HepG2 (cell line): ENCODE measurements at regions not wholly inside any gene's neighbourhood (a gene's known extent, or its start where the extent isn't known, plus 50 kb on each side); places are given as distances from the start of the nearest gene placed in this dataset.
A peak's percentile ranks its signal among the peaks of the same experiment; 100 is the strongest.

Source experiments
- ATAC-seq: fragments of 200-7000 bp; cut with Tn5 transposase; 3 replicates; pipeline ENCODE4 v1.9.1; 2020; ENCODE audit warnings: mild to moderate bottlenecking, moderate library complexity
- BruUV-seq: library from RNA; stranded (reverse); fragments of 400-500 nt; replicated peaks from 2 replicates; lab custom pipeline; 2021; lab: Mats Ljungman, UMichigan
- CTCF ChIA-PET: fragments of 300-600 bp; formaldehyde crosslinking; extraction: SDS; loops from one replicate; lab custom pipeline; 2021; ENCODE audit warnings: low total read pairs, inconsistent platforms, low intra/inter-chr PET ratio; lab: Yijun Ruan, JAX
- POLR2A ChIA-PET: fragments of 350-600 bp; sonication (Branson Sonifier 250); formaldehyde crosslinking; loops from one replicate; lab custom pipeline; 2020; ENCODE audit warnings: antibody characterized with exemption, inconsistent platforms; lab: Yijun Ruan, JAX
- DNase-seq: peaks from one replicate; pipeline ENCODE4 v3.0.0-alpha.2; 2015; ENCODE audit warnings: low spot score
- FAIRE-seq: peaks from 3 replicates; lab custom pipeline; 2011; peaks lifted over from hg19 to GRCh38; lab: Jason Lieb, UNC
- H2AFZ ChIP-seq: one replicate; pipeline ENCODE4 v1.6.1; 2011; ENCODE audit warnings: low read length, inconsistent platforms
- H3K27ac ChIP-seq: fragments of 300-600 bp; 3 replicates; pipeline ENCODE4 v1.8.0; 2011; ENCODE audit warnings: mixed run types, mild to moderate bottlenecking, mixed read lengths, low read length, inconsistent platforms; ENCODE audit not compliant: insufficient read depth; ENCODE audit errors: extremely low read length
- H3K27me3 ChIP-seq, 2 experiments: fragments of 200-600 bp in 1 of 2; 2 replicates in 1 of 2; 3 replicates in 1 of 2; pipeline versions ENCODE4 v1.6.0 to v1.8.0; 2011; ENCODE audit warnings: low read length in 2 of 2, mild to moderate bottlenecking in 2 of 2, moderate library complexity in 2 of 2, inconsistent platforms in 1 of 2; ENCODE audit not compliant: insufficient read depth in 2 of 2, control insufficient read depth in 1 of 2
- H3K36me3 ChIP-seq, 2 experiments: fragments of 200-600 bp in 1 of 2; replicated peaks in 1 of 2; 2 replicates in 1 of 2; 3 replicates in 1 of 2; pipeline versions ENCODE4 v1.5.1 to v1.8.0; 2011; ENCODE audit warnings: low read length in 2 of 2, inconsistent platforms in 1 of 2; ENCODE audit not compliant: insufficient read depth in 2 of 2, control insufficient read depth in 1 of 2
- H3K4me1 ChIP-seq: 2 replicates; pipeline ENCODE4 v1.5.1; 2012; ENCODE audit warnings: low read length, inconsistent platforms; ENCODE audit not compliant: insufficient read depth
- H3K4me2 ChIP-seq: 2 replicates; pipeline ENCODE4 v1.6.0; 2011; ENCODE audit warnings: low read depth, low read length, inconsistent platforms
- H3K4me3 ChIP-seq, 3 experiments: fragments of 200-600 bp in 1 of 3; sonication (generic), shearing (Covaris generic) in 1 of 3; replicated peaks in 1 of 3; 2 replicates each; pipeline ENCODE4 v1.5.1; 2011 to 2016; ENCODE audit warnings: low read length in 3 of 3, inconsistent platforms in 2 of 3, low read depth in 2 of 3, mild to moderate bottlenecking in 2 of 3, control low read depth in 1 of 3, mixed read lengths in 1 of 3; ENCODE audit not compliant: insufficient read depth in 1 of 3
- H3K79me2 ChIP-seq: one replicate; pipeline ENCODE4 v1.6.1; 2011; ENCODE audit warnings: low read length, inconsistent platforms; ENCODE audit not compliant: insufficient read depth
- H3K9ac ChIP-seq: 2 replicates; pipeline ENCODE4 v1.6.0; 2011; ENCODE audit warnings: mild to moderate bottlenecking, low read depth, low read length, inconsistent platforms; ENCODE audit not compliant: insufficient read depth
- H3K9me3 ChIP-seq: 2 replicates; pipeline ENCODE4 v1.5.1; 2012; ENCODE audit warnings: mild to moderate bottlenecking, low read length
- H4K20me1 ChIP-seq: 2 replicates; pipeline ENCODE4 v1.6.0; 2011; ENCODE audit warnings: inconsistent platforms, mild to moderate bottlenecking, low read length, moderate library complexity; ENCODE audit not compliant: insufficient read depth
- EP300 ChIP-seq, 3 experiments: sonication (generic) in 1 of 3; formaldehyde crosslinking in 1 of 3; IDR thresholded peaks; 2 replicates each; pipeline versions ENCODE4 v1.5.1 to v1.6.1; 2011 to 2020; ENCODE audit warnings: low read depth in 2 of 3, low read length in 2 of 3, borderline replicate concordance in 1 of 3, improper control_type of control experiment in 1 of 3, mild to moderate bottlenecking in 1 of 3, missing genetic modification reagents in 1 of 3, moderate library complexity in 1 of 3
- HNRNPK ChIP-seq: fragments of 200-400 bp; formaldehyde crosslinking; IDR thresholded peaks from 2 replicates; pipeline ENCODE4 v1.6.1; 2018; ENCODE audit warnings: low read length, low read depth, moderate library complexity, mild to moderate bottlenecking; ENCODE audit not compliant: poor library complexity, severe bottlenecking
- MIXL1 ChIP-seq: IDR thresholded peaks from 2 replicates; pipeline ENCODE4 v1.6.1; 2016
- SNAI1 ChIP-seq: sonication (generic); formaldehyde crosslinking; IDR thresholded peaks from 2 replicates; pipeline ENCODE4 v1.5.0; 2020; ENCODE audit warnings: mild to moderate bottlenecking, missing genetic modification reagents, borderline replicate concordance
- SRSF4 ChIP-seq: fragments of 200-400 bp; formaldehyde crosslinking; IDR thresholded peaks from one replicate; pipeline ENCODE4 v1.6.1; 2018; ENCODE audit warnings: mild to moderate bottlenecking, low read depth, low read length, moderate library complexity; ENCODE audit not compliant: poor library complexity, severe bottlenecking
- THAP11 ChIP-seq: IDR thresholded peaks from 2 replicates; pipeline ENCODE4 v1.6.1; 2016; ENCODE audit warnings: missing biosample characterization, missing genetic modification reagents
- XBP1 ChIP-seq: sonication (generic); formaldehyde crosslinking; IDR thresholded peaks from 2 replicates; pipeline ENCODE4 v1.5.0; 2020; ENCODE audit warnings: missing genetic modification reagents
- ZNF775 ChIP-seq: sonication (generic); formaldehyde crosslinking; IDR thresholded peaks from 2 replicates; pipeline ENCODE4 v1.4.0; 2020; ENCODE audit warnings: missing genetic modification reagents, mild to moderate bottlenecking, moderate library complexity, borderline replicate concordance
- ZNF780A ChIP-seq: sonication (generic); formaldehyde crosslinking; IDR thresholded peaks from 2 replicates; pipeline ENCODE4 v1.8.0; 2022; ENCODE audit warnings: mild to moderate bottlenecking, missing genetic modification reagents, moderate library complexity
- WGBS: methylation state at CpG from one replicate; pipeline ENCODE4 v1.1.6; 2017; ENCODE audit warnings: low lambda C conversion rate; 5-methylcytosine and 5-hydroxymethylcytosine counted together
- in situ Hi-C: cut with HindIII; loops from 2 replicates; pipeline ENCODE4 v1.10.0; 2017; ENCODE audit warnings: low pct_unique_long_range_greater_than_20kb; ENCODE audit not compliant: extremely low pct_ligation_motif_present
- intact Hi-C: fragments of 100-400 bp; cut with micrococcal nuclease; formaldehyde crosslinking; loops from one replicate; pipeline ENCODE4 v1.10.0; 2022; ENCODE audit not compliant: unreplicated experiment
- TF ChIP-seq, protein P1 (sequence below): fragments of 450-650 bp; IDR thresholded peaks from 2 replicates; pipeline ENCODE4 v1.6.1; 2016
- TF ChIP-seq, protein P2 (sequence below): sonication (generic); formaldehyde crosslinking; IDR thresholded peaks from 2 replicates; pipeline ENCODE4 v1.4.0; 2020; ENCODE audit warnings: mild to moderate bottlenecking, missing genetic modification reagents

DNA sequence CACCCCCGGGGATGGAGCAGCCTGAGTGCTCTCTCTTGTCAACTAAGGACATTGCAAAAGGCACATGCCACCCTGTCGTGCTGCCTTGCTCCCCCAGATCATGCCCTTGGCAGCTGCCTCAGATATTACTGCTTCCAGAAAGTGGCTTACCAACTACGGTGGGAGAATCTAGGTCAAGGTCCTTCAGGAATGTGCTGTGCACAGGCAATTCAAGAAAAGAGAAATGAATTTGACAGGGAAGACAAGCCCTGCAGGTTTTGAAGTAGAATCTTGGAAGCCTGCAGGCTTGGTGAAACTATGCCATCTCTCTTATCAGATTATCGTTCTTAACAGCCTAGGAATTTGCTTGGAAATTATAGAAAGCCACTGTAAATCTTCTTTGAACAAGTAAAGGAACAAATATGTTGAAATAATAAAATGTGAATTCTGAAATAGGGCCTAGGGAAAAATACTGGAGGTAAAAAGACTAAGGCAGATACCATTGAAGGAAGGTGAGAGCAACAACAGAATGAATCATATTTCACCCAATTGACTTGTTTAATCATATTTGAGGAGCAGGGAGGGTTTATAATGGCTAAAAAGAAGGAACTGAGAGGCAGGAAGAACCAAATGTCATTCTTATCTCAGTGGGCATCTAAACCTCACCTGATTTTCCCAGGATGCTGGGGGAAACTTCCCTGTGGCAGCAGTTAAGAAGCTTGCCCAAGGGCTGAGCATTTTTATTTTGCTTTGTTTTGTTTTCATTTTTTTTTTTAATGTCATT is 94.0 kb upstream of the GLS start:
- ChIA-PET POLR2A (no interaction called here), CTCF (no interaction called here)
- DNase-seq (no peak), FAIRE-seq (no peak), ATAC-seq (no peak)
- intact Hi-C loops: no loop called here
- H3K4me3 ChIP-seq: no peak overlapping the region
- WGBS: 45% methylated on average over 4 of the region's 4 CpGs
- no peak overlapping the region for H3K27ac ChIP-seq
- no peak overlapping the region for H3K9ac ChIP-seq
- in situ Hi-C loops: no loop called here
- H3K9me3 ChIP-seq: no peaks in the 10 kb centered on the region
- no peaks in the 10 kb centered on the region for H3K27me3 ChIP-seq
- TF ChIP-seq SNAI1: no peak
- TF ChIP-seq HNRNPK: peak; percentile 11
- TF ChIP-seq ZNF780A (CRISPR knock-in tag): no peak
- TF ChIP-seq XBP1 (CRISPR knock-in tag): no peak
- TF ChIP-seq, protein P1, sequence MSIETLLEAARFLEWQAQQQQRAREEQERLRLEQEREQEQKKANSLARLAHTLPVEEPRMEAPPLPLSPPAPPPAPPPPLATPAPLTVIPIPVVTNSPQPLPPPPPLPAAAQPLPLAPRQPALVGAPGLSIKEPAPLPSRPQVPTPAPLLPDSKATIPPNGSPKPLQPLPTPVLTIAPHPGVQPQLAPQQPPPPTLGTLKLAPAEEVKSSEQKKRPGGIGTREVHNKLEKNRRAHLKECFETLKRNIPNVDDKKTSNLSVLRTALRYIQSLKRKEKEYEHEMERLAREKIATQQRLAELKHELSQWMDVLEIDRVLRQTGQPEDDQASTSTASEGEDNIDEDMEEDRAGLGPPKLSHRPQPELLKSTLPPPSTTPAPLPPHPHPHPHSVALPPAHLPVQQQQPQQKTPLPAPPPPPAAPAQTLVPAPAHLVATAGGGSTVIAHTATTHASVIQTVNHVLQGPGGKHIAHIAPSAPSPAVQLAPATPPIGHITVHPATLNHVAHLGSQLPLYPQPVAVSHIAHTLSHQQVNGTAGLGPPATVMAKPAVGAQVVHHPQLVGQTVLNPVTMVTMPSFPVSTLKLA: no peak
- H3K4me2 ChIP-seq: no peak overlapping the region
- H4K20me1 ChIP-seq: no peaks in the 10 kb centered on the region
- no peaks in the 10 kb centered on the region for H3K36me3 ChIP-seq
- BruUV-seq: no TSS peak
- H3K79me2 ChIP-seq: no peaks in the 10 kb centered on the region
- no peak overlapping the region for H2AFZ ChIP-seq
- H3K4me1 ChIP-seq: peaks cover 31% of the 10 kb centered on the region

DNA sequence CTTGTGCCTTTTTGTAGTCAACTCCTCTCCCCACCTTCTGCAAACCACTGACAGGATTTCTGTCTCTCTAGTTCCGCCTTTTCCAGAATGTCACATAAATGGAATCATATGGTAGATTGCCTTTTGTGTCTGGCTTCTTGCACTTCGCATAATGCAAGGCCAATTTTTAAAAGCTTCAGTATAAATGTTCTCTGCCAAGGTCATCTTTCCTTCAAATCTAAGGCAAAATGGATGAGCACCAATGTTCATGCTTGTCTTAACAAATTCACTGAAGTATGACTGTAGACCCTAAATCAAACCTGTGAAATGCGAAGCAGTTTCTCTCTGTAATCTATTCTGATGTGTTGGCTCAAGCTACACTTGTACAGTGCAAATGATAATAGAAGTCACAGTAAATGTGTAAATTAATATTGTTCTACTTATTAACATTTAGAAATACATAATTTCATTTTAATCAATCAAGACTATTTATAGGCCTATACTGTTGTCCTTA is 92.8 kb upstream of the GLS start:
- H3K9ac ChIP-seq: no peak overlapping the region
- ChIA-PET CTCF (no interaction called here), POLR2A (no interaction called here)
- no TSS peak for BruUV-seq
- intact Hi-C loops: no loop called here
- H3K79me2 ChIP-seq: no peaks in the 10 kb centered on the region
- H3K4me2 ChIP-seq: no peak overlapping the region
- in situ Hi-C loops: no loop called here
- FAIRE-seq (no peak), DNase-seq (no peak), ATAC-seq (no peak)
- H3K4me3 ChIP-seq: no peak overlapping the region
- H3K27ac ChIP-seq: no peak overlapping the region
- no peaks in the 10 kb centered on the region for H3K9me3 ChIP-seq
- peaks cover 33% of the 10 kb centered on the region for H3K4me1 ChIP-seq
- 76% methylated on average over 3 of the region's 3 CpGs for WGBS
- no peaks in the 10 kb centered on the region for H4K20me1 ChIP-seq
- H2AFZ ChIP-seq: no peak overlapping the region
- no peaks in the 10 kb centered on the region for H3K27me3 ChIP-seq
- H3K36me3 ChIP-seq: no peaks in the 10 kb centered on the region
- TF ChIP-seq MIXL1 (CRISPR knock-in tag) (no peak), THAP11 (CRISPR knock-in tag) (no peak), EP300 (IDR thresholded peaks at IDR 0.05; ENCODE audit: low read depth in 2 of 2, low read length in 2 of 2) (no peak), EP300 (CRISPR knock-in tag; IDR thresholded peaks at IDR 0.05; ENCODE audit: borderline replicate concordance) (no peak), SRSF4 (no peak), ZNF775 (CRISPR knock-in tag) (no peak)
- TF ChIP-seq, protein P2, sequence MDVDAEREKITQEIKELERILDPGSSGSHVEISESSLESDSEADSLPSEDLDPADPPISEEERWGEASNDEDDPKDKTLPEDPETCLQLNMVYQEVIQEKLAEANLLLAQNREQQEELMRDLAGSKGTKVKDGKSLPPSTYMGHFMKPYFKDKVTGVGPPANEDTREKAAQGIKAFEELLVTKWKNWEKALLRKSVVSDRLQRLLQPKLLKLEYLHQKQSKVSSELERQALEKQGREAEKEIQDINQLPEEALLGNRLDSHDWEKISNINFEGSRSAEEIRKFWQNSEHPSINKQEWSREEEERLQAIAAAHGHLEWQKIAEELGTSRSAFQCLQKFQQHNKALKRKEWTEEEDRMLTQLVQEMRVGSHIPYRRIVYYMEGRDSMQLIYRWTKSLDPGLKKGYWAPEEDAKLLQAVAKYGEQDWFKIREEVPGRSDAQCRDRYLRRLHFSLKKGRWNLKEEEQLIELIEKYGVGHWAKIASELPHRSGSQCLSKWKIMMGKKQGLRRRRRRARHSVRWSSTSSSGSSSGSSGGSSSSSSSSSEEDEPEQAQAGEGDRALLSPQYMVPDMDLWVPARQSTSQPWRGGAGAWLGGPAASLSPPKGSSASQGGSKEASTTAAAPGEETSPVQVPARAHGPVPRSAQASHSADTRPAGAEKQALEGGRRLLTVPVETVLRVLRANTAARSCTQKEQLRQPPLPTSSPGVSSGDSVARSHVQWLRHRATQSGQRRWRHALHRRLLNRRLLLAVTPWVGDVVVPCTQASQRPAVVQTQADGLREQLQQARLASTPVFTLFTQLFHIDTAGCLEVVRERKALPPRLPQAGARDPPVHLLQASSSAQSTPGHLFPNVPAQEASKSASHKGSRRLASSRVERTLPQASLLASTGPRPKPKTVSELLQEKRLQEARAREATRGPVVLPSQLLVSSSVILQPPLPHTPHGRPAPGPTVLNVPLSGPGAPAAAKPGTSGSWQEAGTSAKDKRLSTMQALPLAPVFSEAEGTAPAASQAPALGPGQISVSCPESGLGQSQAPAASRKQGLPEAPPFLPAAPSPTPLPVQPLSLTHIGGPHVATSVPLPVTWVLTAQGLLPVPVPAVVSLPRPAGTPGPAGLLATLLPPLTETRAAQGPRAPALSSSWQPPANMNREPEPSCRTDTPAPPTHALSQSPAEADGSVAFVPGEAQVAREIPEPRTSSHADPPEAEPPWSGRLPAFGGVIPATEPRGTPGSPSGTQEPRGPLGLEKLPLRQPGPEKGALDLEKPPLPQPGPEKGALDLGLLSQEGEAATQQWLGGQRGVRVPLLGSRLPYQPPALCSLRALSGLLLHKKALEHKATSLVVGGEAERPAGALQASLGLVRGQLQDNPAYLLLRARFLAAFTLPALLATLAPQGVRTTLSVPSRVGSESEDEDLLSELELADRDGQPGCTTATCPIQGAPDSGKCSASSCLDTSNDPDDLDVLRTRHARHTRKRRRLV (CRISPR knock-in tag): no peak
